GM19025 (cell line): ENCODE measurements at regions not wholly inside any gene's neighbourhood (a gene's known extent, or its start where the extent isn't known, plus 50 kb on each side); places are given as distances from the start of the nearest gene placed in this dataset.

Experiments used
- ATAC-seq: cut with Tn5 transposase; IDR thresholded peaks from one replicate; pipeline ENCODE4 v1.9.1; 2021; ENCODE audit warnings: mild to moderate bottlenecking, low read depth, moderate library complexity; ENCODE audit not compliant: unreplicated experiment

DNA sequence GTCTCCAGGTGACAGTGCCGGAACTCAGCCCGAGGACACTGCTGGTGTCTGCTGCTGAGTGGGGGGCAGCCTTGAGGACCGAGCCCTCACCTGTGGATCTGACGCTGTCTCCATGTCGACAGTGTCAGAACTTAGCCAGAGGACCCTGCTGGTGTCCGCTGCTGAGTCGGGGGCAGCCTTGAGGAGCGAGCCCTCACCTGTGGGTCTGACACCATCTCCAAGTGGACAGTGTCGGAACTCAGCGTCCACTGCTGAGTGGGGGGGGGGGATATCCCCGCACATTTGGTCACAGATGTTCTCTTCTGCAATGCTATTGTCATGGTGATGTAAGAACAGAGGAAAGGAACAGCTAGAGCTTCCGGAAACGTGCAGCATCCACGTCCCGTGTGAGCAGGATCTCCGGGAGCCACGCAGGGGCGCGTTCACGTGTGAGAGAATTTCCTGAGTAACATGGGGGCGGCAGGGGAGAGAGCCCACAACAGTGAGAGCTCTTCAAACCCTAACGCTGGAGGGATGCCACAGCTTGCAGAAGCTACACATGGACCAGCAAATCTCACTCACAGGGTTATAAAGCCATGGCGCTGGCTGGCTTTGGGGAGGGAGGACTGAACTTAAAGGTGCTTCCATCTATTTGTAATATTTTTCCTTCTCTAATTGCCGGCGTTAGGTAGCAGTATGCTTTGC, 250.7 kb upstream of the SALL3 start:
- no peak for ATAC-seq

DNA sequence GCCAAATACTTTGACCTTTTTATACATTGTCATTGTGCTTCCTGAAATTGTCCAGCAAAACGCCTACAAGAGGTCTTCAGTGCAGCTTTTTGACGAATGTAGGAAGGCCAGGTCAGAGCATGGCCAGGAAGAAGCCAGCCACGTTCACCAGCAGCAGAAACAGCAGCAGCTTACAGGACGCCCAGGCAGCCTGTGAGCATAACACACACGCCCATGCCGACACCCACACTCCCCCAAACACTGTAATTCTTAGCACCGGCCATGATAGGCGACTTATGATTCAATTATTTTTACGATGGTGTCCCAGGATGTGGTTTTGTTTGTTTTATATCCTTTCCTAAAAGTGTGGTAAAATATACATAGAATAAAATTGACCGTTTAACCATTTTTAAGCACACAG, 249.1 kb upstream of the SALL3 start:
- no peak for ATAC-seq

DNA sequence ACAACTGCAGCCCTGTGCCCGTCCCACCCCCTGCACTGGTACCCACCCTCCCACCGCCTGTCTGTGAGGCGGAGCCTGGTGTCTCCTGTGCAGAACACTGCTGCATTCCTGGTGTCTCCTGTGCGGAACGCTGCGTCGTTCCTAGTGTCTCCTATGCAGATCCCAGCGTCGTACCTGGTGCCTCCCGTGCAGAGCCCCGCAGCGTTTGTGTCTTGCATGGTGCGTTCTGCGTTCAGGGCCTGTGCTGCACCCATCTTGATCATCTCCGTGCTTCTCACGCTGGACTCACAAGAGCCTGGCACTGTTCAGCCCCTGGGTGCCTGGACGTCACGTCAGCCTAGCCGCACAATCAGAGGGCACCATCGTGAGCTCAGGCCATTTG, 248.6 kb upstream of the SALL3 start:
- no peak for ATAC-seq

DNA sequence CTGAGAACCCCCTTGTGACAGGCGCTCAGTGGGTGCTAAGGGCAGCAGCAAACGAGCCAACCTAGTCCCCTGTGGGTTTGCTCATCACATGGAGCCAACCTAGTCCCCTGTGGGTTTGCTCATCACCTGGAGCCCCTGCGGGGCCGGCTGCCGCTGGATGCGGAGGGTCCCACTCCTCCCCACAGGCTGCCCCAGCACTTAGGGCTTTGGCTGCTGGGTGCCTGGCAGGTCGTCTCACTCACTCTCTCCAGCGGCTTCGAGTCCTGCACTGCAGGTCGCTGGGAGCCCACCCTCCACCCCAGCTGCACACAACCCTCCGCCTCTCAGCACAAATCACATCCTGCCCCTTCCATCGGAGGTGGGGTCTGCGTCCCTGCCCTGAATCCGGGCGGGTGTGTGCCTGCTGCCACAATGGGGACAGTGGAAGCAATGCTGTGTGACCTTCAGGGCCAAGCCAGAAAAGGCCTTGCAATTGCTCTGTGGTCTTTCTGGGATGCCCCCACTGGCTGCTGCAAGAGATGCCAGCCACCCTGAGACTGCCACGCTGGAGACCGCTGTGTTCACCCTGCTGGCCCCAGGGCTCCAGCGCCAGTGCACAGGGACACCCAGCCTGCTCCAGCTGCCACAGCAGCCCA, 248.1 kb upstream of the SALL3 start:
- no peak for ATAC-seq

DNA sequence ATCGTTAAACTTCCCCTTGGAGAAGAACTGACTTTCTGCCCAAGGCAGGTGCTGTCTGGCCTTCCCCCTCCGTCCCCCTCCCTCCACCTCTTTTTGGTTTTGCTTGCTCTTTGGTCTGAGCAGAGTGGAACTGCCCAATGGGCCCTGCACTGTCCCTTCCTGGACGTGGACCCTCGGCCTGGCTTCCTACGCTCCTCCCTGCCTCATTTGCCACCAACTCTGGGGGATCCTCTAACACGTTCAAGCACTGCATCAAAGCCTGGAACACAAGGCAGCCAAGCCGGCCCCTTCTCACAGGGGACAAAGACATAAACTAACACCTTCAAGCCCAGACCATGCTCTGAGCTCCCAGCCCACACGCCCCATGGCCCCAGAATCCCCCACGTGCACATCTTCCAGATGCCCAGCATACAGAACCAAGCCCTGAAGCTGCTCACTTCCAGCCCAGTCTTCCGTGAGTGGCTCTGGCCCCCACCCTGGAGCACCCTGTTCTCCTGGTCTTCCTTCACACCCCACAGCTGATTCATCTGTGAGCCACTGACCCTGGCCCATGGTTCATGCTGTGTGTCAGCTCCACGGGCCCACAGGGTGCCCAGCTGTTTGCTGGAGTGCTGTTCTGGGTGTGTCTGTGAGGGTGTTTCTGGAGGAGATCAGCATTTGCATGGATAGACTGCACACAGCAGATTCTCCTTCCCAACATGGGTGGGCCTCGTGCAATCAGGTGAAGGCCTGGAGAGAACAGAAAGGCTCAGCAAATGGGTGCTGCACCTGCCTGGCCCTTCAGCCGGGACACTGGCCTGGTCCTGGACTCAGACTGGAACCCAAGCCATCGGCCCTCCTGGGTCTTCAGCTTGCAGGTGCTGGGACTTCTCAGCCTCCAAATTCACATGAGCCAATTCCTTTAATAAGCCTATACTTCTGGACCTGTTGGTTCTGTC, 247.1 kb upstream of the SALL3 start:
- no peak for ATAC-seq

DNA sequence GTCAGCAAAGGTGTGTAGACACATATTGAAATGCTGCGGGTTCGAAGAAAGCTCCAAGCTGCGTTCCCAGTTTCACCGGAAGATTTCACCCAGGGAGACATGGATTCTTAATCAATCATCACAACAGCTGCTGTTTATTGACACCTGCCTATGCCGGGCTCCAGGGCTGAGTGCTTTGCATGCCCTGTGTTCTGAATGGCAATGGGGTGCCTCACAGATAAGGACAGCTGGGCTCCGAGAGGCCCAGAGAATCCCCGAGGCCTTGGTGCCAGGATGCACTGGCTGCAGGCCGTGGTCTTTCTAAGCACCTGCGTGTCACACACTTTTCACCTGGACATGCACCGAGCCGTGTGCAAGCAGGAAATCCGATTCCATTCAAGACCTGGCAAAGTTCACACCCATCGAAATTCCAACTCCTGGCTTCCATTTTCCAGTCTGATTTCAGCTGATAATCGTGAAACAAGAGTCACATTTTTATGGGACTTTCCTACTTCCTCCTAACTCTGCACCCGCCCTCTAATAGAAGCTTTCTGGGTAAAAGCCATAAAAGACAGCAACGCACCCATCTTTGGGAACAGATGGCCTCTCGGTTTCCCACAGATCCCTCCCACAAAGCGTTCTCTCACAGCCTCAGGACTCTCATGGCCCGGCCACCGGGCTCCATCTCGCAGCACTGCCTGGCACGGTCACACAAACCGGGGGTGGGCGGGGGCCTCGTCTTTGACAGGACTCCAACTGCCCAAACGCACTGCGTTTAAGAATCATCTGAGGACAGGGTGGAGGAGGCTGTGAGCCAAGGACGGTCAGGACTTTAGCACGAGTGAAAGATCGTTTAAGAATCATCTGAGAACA, 245.6 kb upstream of the SALL3 start:
- ATAC-seq, result no peak

DNA sequence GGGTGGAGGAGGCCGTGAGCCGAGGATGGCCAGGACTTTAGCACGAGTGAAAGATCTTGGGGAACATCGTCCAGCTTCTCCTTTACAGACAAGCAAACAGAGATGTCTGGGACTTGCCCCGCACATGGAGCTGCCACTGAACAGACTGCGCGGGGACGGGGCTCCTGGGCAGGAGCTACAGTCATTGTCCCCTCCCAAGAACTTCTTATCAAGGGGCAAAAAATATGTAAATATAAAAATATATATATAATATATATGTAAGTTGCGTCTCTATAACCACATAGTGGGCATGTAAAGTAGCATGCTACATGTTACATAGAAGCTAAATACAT, 245.0 kb upstream of the SALL3 start:
- ATAC-seq, result no peak

DNA sequence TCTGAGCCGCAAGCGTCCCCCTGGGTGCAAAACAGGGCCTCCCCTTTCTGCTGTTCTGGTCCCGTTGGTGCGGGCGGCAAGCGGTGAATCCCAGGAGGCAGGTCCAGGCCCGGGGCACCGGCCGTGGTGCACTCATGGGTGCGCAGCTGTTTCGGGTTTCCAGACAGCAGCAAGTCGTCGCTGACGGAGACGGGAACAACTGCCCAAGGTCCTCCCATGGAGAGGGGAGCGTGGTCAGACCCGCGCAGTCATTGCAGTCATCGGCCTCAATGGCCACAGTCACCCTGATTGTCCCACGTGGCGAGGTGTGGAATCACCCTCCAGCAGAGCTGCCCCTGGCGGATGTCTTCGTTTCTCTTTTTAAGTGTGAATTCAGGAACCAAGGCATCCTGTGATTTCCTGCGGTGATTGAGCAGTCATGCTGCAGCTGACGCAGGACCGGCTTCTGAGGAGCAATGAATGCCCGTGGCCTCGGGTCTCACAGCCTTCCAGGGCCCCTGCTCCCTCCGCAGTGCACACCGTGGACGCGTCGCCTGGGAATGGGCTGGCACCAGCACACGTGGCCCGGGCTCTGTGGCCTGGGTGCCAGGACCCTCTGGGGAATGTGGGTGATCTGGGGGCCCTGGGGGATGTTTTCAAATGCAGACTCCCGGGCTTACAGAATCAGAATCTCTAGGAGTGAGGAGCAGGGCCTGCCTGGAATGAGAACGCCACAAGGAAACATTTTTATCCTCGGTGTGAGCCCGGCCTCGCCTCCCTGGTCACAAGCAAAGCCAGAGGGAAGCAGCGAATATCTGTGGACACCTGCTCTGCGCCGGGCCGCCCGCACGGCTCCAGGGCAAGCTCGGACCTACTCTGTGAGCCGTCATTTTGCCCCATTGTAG, 244.2 kb upstream of the SALL3 start:
- ATAC-seq, result no peak

DNA sequence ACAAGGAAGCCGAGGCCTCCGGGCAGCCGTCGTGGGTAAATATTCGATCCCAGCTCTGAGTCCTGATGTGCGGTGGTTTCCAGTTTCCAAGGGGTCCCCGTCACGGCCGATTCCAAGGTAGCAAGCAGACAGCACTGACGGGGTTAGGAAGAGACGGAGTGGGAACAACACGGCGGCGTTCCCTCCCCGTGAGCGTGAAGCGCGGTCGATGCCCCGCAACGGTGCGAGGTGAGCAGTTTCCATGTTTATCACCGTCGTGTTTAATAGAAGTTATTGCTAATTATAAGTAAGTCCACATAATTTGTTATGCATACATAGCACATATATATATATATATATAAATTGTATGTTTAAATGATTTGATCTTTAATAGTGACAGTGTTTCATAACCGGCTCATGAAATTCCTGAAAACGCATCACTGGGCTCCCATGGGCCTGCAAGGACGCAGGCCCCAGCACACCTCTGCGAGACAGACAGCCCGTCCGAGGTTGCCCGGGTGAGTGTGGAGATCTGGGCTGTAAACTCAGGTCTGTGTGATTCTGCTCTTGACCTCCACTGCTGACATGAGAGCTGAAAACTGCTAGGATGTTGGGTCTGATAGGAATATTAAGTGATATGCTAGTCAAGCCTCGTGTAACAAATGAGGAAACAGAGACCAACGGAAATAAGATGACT, 243.5 kb upstream of the SALL3 start:
- no peak for ATAC-seq

DNA sequence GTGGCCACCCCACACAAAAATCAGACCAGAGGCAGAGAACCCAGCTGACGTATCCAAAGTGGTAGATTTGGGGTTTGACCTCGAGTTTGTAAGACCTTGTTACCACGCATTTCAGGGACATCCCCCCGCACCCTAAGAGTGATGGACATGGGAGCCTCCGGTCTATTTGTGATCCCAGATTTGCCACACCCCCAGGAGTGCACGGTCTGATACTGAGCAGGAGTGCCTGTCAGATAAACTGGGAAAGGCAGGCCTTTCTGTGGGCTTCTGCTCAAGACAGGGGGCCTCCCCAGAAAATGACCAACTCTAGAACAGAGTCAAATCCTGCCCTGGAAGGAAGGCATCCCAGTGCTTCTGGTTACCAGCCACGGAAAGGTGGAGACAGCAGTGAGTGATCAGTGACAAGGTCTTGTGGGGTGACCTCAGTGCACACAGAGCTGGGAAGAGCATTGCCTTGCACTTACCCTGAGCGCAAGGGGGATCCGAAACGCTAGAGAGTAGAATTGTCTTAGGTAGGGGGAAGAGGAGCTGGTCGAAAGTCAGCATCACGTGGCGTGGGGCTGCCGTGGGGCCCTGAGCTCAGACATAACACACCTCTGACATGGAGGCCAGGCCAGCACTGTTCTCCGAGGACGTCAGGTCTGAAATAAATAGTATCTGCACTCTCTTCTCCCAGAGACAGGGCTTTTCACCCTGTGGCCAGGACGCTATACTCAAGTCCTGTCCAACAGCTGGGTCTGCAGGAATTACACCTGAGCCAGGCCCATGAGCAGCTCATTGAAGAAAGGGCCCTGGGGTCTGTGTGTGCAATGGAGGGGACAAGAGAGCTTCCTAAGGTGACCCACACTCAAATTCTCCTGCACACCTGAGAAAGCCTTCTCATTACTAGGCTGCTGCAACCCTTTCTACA, 242.4 kb upstream of the SALL3 start:
- no peak for ATAC-seq

DNA sequence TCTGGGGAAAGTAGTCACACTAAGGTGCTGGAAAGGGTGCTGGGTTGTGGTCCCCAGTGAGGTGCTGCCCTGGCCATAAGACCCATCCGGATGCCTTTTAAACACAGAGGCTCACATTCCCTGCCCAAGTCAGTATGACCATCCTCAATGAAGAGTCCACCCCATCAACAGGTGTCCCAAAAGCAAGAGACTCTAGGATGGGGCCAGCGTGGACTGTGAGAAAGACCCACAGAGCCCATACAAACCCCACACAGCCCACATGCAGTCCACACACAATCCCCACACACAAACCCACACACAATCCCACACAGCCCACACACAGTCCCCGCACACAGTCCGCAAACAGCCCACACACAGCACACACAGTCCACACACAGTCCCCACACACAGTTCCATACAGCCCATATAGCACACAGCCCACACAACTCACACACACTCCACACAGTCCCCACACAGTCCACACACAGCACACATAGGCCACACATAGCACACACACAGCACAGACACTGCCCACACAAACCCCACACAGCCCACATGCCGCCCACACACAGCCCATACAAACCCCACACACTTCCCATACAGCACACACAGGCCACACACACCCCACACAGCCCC, 241.4 kb upstream of the SALL3 start:
- no peak for ATAC-seq

DNA sequence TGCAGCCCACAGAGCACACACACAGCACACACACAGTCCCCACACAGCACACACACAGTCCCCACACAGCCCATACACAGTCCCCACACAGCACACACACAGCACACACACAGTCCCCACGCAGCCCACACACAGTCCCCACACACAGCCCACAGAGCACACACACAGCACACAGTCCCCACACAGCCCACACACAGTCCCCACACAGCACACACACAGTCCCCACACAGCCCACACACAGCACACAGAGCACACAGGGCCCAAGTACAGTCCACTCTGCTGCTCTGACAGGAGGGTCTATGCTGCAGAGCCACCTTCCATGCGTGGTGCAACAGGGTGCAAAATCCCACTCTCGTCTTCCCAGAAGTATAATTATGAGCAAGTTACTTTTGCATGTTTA, 240.5 kb upstream of the SALL3 start:
- no peak for ATAC-seq

DNA sequence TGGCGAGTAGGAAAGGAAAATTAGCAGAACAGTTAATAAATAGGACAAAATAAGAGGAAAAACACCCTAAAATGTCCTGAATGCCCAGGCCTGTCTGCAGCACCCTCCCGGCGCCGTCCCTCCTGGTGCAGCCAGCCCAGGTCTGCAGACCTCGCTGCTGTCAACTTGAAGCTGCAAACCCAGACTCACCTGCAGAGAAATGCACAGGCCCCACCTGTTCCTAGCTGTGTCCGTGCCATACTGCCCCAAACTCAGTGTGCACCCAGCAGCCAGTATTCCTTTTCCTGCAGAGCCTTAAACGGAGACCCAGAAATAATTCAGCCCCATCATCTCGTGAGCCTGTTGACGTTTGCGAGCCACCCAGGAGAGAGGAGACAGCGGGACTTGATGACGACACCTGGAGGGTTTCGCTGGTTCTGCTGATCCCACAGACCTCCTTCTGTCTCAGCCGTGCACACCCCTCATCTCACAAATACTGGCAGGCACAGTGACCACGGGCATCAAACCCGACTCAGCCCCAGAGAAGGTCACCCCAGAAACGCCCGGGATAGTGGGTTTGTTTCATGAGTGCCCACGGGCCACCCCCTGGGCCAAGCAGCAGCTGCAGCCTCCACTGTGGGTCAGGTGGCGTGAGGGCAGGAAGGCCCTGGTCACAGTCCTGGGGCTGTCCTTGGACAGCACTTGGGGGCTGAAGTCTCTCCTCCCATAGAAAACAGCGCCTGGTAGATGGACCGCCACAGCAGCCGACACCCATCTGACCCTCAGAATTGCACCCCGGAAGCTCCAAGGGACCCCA, 239.5 kb upstream of the SALL3 start:
- no peak for ATAC-seq

DNA sequence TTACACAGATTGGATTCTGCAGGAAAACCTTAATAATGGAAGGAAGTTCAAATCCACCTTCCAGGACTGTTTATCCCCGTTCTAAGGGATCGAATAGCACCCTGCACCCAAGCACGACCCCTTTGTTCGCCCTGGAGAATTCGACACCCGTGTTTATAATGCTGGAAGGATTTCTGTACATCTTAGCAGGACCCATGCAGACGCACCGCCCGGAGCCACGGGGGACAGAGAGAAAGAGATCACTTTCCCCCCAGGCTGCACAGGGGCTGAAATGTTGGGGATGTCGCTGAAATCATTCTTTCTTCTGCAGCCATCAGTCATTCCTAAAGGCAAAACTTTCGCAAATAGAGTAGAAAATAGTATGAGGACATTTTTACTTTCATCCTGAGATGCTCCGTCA, 238.7 kb upstream of the SALL3 start:
- no peak for ATAC-seq

DNA sequence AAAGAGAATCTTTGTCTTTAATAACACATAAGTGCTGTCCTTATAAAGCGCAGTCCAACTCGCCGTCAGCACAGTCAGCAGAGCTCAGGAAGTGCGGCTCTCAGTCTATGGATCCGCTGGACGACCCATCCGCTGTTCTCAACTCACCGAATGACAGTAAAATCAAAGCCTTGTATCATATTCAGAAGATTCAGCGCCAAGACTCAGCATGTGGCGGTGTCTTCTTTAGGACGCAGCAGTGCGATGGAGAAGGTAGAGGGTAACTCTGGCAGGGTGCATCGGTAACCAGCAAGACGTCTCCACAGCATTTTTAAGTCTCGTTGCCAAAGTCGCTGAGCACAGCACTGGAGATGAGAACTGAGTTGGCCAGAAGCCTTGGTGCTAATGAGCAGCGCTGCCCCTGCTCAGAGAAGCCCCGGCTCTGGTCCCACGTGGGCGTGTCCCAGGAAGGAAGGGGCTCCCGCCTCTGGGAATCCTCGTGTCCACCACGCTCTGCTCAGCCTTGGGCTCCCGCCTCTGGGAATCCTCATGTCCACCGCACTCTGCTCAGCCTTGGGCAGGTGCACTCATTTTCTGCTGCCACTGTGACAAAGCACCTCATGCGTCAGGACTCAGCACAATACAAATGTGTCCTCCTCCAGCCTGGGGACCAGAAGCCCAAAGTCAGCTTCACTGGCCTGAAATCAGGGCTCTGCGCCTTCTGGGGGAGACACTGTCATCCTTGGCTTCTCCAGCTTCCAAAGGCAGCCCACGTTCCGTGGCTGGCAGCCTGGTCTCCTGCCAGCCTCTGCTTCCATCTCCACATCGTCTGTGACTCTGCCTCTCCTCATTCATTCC, 238.0 kb upstream of the SALL3 start:
- ATAC-seq, result no peak

DNA sequence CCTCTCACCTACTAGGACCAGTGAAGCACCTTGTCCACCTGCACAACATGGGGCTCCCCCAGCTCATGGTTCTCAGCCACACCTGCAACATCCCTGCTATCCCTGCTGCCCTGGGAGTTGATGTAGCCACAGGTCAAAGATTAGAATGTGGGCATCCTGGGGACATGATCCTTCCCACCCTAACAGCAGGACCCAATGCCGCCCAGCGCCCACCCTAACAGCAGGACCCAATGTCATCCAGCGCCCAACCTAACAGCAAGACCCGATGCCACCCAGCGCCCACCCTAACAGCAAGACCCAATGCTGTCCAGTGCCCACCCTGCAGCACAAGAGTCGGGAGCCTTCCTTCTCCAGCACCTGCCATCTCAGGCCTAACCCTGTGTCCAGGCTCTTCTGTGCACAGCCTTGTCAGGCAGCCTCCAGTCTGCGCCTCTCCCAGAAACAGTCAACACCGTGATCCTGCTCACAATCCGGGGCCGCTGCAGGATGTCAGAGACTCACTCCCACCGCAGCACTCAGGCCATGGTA, 237.3 kb upstream of the SALL3 start:
- no peak for ATAC-seq
